AG09309 (cell line): ENCODE measurements at regions not wholly inside any gene's neighbourhood (a gene's known extent, or its start where the extent isn't known, plus 50 kb on each side); places are given as distances from the start of the nearest gene placed in this dataset.
"Not testable (repeated sequence)": the region's sequence is repeated elsewhere in the genome, so short reads cannot be mapped to it uniquely, and the experiment has no call there.

ENCODE experiments used
- DNase-seq: peaks from one replicate; pipeline ENCODE4 v3.0.0-alpha.2; 2010; ENCODE audit warnings: low read depth
- H3K4me3 ChIP-seq: 2 replicates; pipeline ENCODE4 v1.5.1; 2011; ENCODE audit warnings: mild to moderate bottlenecking, low read depth, low read length, moderate library complexity; ENCODE audit not compliant: control insufficient read depth
- CTCF ChIP-seq: IDR thresholded peaks from 2 replicates; pipeline ENCODE4 v1.5.1; 2011; ENCODE audit warnings: mild to moderate bottlenecking, low read depth, low read length, inconsistent platforms; ENCODE audit not compliant: insufficient read depth, control insufficient read depth; ENCODE audit errors: missing control alignments

- no peak overlapping the region for H3K4me3 ChIP-seq
- no peak for DNase-seq
- TF ChIP-seq CTCF = no peak
Measured at GRCh38 chr2:39872748-39873147, 93.7 kb upstream of the THUMPD2 start.

GRCh38 chr2:39871291-39871761 lies 92.3 kb upstream of the THUMPD2 start:
- no peak overlapping the region for H3K4me3 ChIP-seq
- TF ChIP-seq CTCF = no peak
- peak; percentile 91 for DNase-seq

GRCh38 chr2:39870871-39871270 lies 91.8 kb upstream of the THUMPD2 start:
- no peak overlapping the region for H3K4me3 ChIP-seq
- DNase-seq = no peak
- no peak for TF ChIP-seq CTCF

- DNase-seq = no peak
- no peak overlapping the region for H3K4me3 ChIP-seq
- no peak for TF ChIP-seq CTCF
Measured at GRCh38 chr2:39867268-39867667, 88.2 kb upstream of the THUMPD2 start.

- H3K4me3 ChIP-seq = no peak overlapping the region
- TF ChIP-seq CTCF = no peak
- DNase-seq = no peak
Measured at GRCh38 chr2:39865751-39866150, 86.7 kb upstream of the THUMPD2 start.

- not testable (repeated sequence) for H3K4me3 ChIP-seq, DNase-seq
Measured at GRCh38 chr2:39863672-39864071, 84.6 kb upstream of the THUMPD2 start.

GRCh38 chr2:39860538-39860937 lies 81.5 kb upstream of the THUMPD2 start:
- H3K4me3 ChIP-seq = no peak overlapping the region
- TF ChIP-seq CTCF = no peak
- no peak for DNase-seq

GRCh38 chr2:39858677-39859076 lies 79.6 kb upstream of the THUMPD2 start:
- TF ChIP-seq CTCF = no peak
- H3K4me3 ChIP-seq = no peak overlapping the region
- DNase-seq = no peak
